ENCODE measurements at regions not wholly inside any gene's neighbourhood (a gene's known extent, or its start where the extent isn't known, plus 50 kb on each side); places are given as distances from the start of the nearest gene placed in this dataset.

GRCh38 chr1:76013206-76013581 is 61.4 kb upstream of the ST6GALNAC3 start:
- DNase-seq (ENCODE audit: insufficient read length, low spot score) = no peak
- TF ChIP-seq POLR2A (IDR thresholded peaks at IDR 0.05; ENCODE audit: low read depth, low read length) = no peak
- FAIRE-seq = no peak

GRCh38 chr1:76015478-76016103 is 59.0 kb upstream of the ST6GALNAC3 start:
- no peak for DNase-seq (ENCODE audit: insufficient read length, low spot score)
- no peak for FAIRE-seq
- no peak for TF ChIP-seq POLR2A (IDR thresholded peaks at IDR 0.05; ENCODE audit: low read depth, low read length)

GRCh38 chr1:76018045-76018444 is 56.5 kb upstream of the ST6GALNAC3 start:
- FAIRE-seq (no peak), DNase-seq (ENCODE audit: insufficient read length, low spot score) (no peak)
- TF ChIP-seq POLR2A (IDR thresholded peaks at IDR 0.05; ENCODE audit: low read depth, low read length) = no peak

- TF ChIP-seq POLR2A (IDR thresholded peaks at IDR 0.05; ENCODE audit: low read depth, low read length) = no peak
- DNase-seq (ENCODE audit: insufficient read length, low spot score) (no peak), FAIRE-seq (no peak)
Observed at GRCh38 chr1:76021846-76022245, 52.7 kb upstream of the ST6GALNAC3 start.

- DNase-seq (ENCODE audit: insufficient read length, low spot score) = no peak
- TF ChIP-seq POLR2A (IDR thresholded peaks at IDR 0.05; ENCODE audit: low read depth, low read length) = no peak
- FAIRE-seq = no peak
Observed at GRCh38 chr1:76023669-76024435, 50.7 kb upstream of the ST6GALNAC3 start.

Data from H54 (cell line).